Stimulated activated naive CD8-positive, alpha-beta T cell treated with anti-CD3 and anti-CD28 coated beads, Interleukin-15, amount 100 ng/mL, for 72 hours (primary cell): ENCODE measurements at regions not wholly inside any gene's neighbourhood (a gene's known extent, or its start where the extent isn't known, plus 50 kb on each side); places are given as distances from the start of the nearest gene placed in this dataset.
A peak's percentile ranks its signal among the peaks of the same experiment; 100 is the strongest.

ENCODE experiments used
- ATAC-seq: fragments of 150-1000 bp; cut with Tn5 transposase; 2 replicates; pipeline ENCODE4 v1.10.0; 2021; ENCODE audit warnings: mild to moderate bottlenecking, moderate library complexity
- DNase-seq, 2 donors: peaks; one replicate each; pipeline ENCODE4 v3.0.0; 2021 to 2022
- H3K27ac Mint-ChIP-seq, 2 donors: one replicate each; pipeline ENCODE4 v1.8.0; 2022; ENCODE audit warnings: mild to moderate bottlenecking in 2 of 2, mixed read lengths in 2 of 2, moderate library complexity in 2 of 2
- H3K27me3 Mint-ChIP-seq: one replicate; pipeline ENCODE4 v1.8.0; 2022; ENCODE audit warnings: mixed read lengths
- H3K4me1 Mint-ChIP-seq: one replicate; pipeline ENCODE4 v1.8.0; 2022; ENCODE audit warnings: mild to moderate bottlenecking, mixed read lengths
- H3K4me3 Mint-ChIP-seq, 2 donors: one replicate each; pipeline ENCODE4 v1.8.0; 2022; ENCODE audit warnings: mild to moderate bottlenecking in 2 of 2, mixed read lengths in 2 of 2, moderate library complexity in 1 of 2
- H3K9me3 Mint-ChIP-seq, 2 donors: one replicate each; pipeline ENCODE4 v1.8.0; 2022; ENCODE audit warnings: mixed read lengths in 2 of 2

- ATAC-seq (no peak), DNase-seq (no peak)
- Mint-ChIP-seq H3K4me1 (no peaks in the 10 kb centered on the region), H3K27ac (no peak overlapping the region), H3K4me3 (no peak overlapping the region), H3K9me3 (no peaks in the 10 kb centered on the region), H3K27me3 (no peaks in the 10 kb centered on the region)
Observed at GRCh38 chr3:94303266-94303665, 240.4 kb downstream of the NSUN3 start.

- ATAC-seq, result no peak
- H3K27me3 Mint-ChIP-seq, result no peaks in the 10 kb centered on the region
- DNase-seq, result no peak
- no peaks in the 10 kb centered on the region for H3K4me1 Mint-ChIP-seq
- H3K4me3 Mint-ChIP-seq, result no peak overlapping the region
- H3K9me3 Mint-ChIP-seq, result no peaks in the 10 kb centered on the region
- no peak overlapping the region for H3K27ac Mint-ChIP-seq
Observed at GRCh38 chr3:94303897-94304296, 241.0 kb downstream of the NSUN3 start.

- Mint-ChIP-seq H3K9me3 (no peaks in the 10 kb centered on the region), H3K4me3 (no peak overlapping the region), H3K4me1 (no peaks in the 10 kb centered on the region), H3K27me3 (no peaks in the 10 kb centered on the region), H3K27ac (peak overlapping the region in 1 of 2 donors; percentile 33)
- ATAC-seq (no peak), DNase-seq (no peak)
Observed at GRCh38 chr3:94304954-94305353, 242.1 kb downstream of the NSUN3 start.

- no peak overlapping the region for H3K27ac Mint-ChIP-seq
- ATAC-seq (no peak), DNase-seq (no peak)
- no peaks in the 10 kb centered on the region for H3K9me3 Mint-ChIP-seq
- no peak overlapping the region for H3K4me3 Mint-ChIP-seq
- no peaks in the 10 kb centered on the region for H3K27me3 Mint-ChIP-seq
- no peaks in the 10 kb centered on the region for H3K4me1 Mint-ChIP-seq
Observed at GRCh38 chr3:94305835-94306611, 243.2 kb downstream of the NSUN3 start.

- Mint-ChIP-seq H3K4me1 (no peaks in the 10 kb centered on the region), H3K27ac (no peak overlapping the region), H3K27me3 (no peaks in the 10 kb centered on the region), H3K4me3 (no peak overlapping the region), H3K9me3 (no peaks in the 10 kb centered on the region)
- DNase-seq, result no peak
- no peak for ATAC-seq
Observed at GRCh38 chr3:94307588-94307987, 244.7 kb downstream of the NSUN3 start.

GRCh38 chr3:94308767-94309166, 245.9 kb downstream of the NSUN3 start:
- H3K27me3 Mint-ChIP-seq, result no peaks in the 10 kb centered on the region
- DNase-seq, result no peak
- H3K4me3 Mint-ChIP-seq, result no peak overlapping the region
- no peaks in the 10 kb centered on the region for H3K4me1 Mint-ChIP-seq
- no peak overlapping the region for H3K27ac Mint-ChIP-seq
- no peak for ATAC-seq
- H3K9me3 Mint-ChIP-seq, result no peaks in the 10 kb centered on the region

- Mint-ChIP-seq H3K9me3 (no peaks in the 10 kb centered on the region), H3K27ac (no peak overlapping the region), H3K4me3 (no peak overlapping the region), H3K4me1 (no peaks in the 10 kb centered on the region), H3K27me3 (no peaks in the 10 kb centered on the region)
- ATAC-seq, result no peak
- DNase-seq, result no peak
Observed at GRCh38 chr3:94310341-94311135, 247.7 kb downstream of the NSUN3 start.

GRCh38 chr3:94311651-94312050, 248.8 kb downstream of the NSUN3 start:
- DNase-seq (no peak), ATAC-seq (no peak)
- Mint-ChIP-seq H3K27me3 (no peaks in the 10 kb centered on the region), H3K4me3 (no peak overlapping the region), H3K4me1 (no peaks in the 10 kb centered on the region), H3K27ac (no peak overlapping the region), H3K9me3 (no peaks in the 10 kb centered on the region)

- no peak for ATAC-seq
- no peak overlapping the region for H3K27ac Mint-ChIP-seq
- no peaks in the 10 kb centered on the region for H3K27me3 Mint-ChIP-seq
- no peaks in the 10 kb centered on the region for H3K4me1 Mint-ChIP-seq
- H3K9me3 Mint-ChIP-seq, result no peaks in the 10 kb centered on the region
- H3K4me3 Mint-ChIP-seq, result no peak overlapping the region
- DNase-seq, result no peak
Observed at GRCh38 chr3:94314218-94314883, 251.5 kb downstream of the NSUN3 start.

- Mint-ChIP-seq H3K4me3 (no peak overlapping the region), H3K27ac (no peak overlapping the region), H3K4me1 (no peaks in the 10 kb centered on the region), H3K9me3 (peaks cover 6% of the 10 kb centered on the region in 2 donors), H3K27me3 (no peaks in the 10 kb centered on the region)
- DNase-seq (no peak), ATAC-seq (no peak)
Observed at GRCh38 chr3:94317017-94317416, 254.2 kb downstream of the NSUN3 start.

GRCh38 chr3:94323596-94323995, 260.7 kb downstream of the NSUN3 start:
- DNase-seq (no peak), ATAC-seq (no peak)
- Mint-ChIP-seq H3K9me3 (peaks cover 6 to 13% of the 10 kb centered on the region in 2 donors), H3K4me3 (no peak overlapping the region), H3K4me1 (no peaks in the 10 kb centered on the region), H3K27me3 (no peaks in the 10 kb centered on the region), H3K27ac (no peak overlapping the region)

GRCh38 chr3:94331831-94332230, 269.0 kb downstream of the NSUN3 start:
- no peaks in the 10 kb centered on the region for H3K4me1 Mint-ChIP-seq
- no peak for ATAC-seq

GRCh38 chr3:94336046-94336753, 273.3 kb downstream of the NSUN3 start:
- no peak for ATAC-seq
- peaks cover 4% of the 10 kb centered on the region in 2 donors for H3K9me3 Mint-ChIP-seq
- peak overlapping the region in 1 of 2 donors; percentile 71 for H3K27ac Mint-ChIP-seq
- no peak for DNase-seq
- H3K4me3 Mint-ChIP-seq, result no peak overlapping the region
- no peaks in the 10 kb centered on the region for H3K4me1 Mint-ChIP-seq
- H3K27me3 Mint-ChIP-seq, result no peaks in the 10 kb centered on the region

More at GRCh38 chr3:94331831-94332230, 269.0 kb downstream of the NSUN3 start:
- Mint-ChIP-seq H3K9me3 (peaks cover 0 to 4% of the 10 kb centered on the region in 2 donors), H3K4me3 (no peak overlapping the region), H3K27me3 (no peaks in the 10 kb centered on the region), H3K27ac (no peak overlapping the region)
- no peak for DNase-seq

GRCh38 chr3:94345101-94345500, 282.2 kb downstream of the NSUN3 start:
- Mint-ChIP-seq H3K9me3 (peaks cover 7 to 18% of the 10 kb centered on the region in 2 donors), H3K4me1 (no peaks in the 10 kb centered on the region), H3K27ac (no peak overlapping the region), H3K4me3 (no peak overlapping the region), H3K27me3 (no peaks in the 10 kb centered on the region)
- ATAC-seq, result no peak
- DNase-seq, result no peak

- no peak overlapping the region for H3K4me3 Mint-ChIP-seq
- H3K27ac Mint-ChIP-seq, result no peak overlapping the region
- H3K4me1 Mint-ChIP-seq, result no peaks in the 10 kb centered on the region
- H3K9me3 Mint-ChIP-seq, result peaks cover 6 to 18% of the 10 kb centered on the region in 2 donors
- H3K27me3 Mint-ChIP-seq, result no peaks in the 10 kb centered on the region
- ATAC-seq, result no peak
- no peak for DNase-seq
Observed at GRCh38 chr3:94349310-94349878, 286.5 kb downstream of the NSUN3 start.
